PC-9 (cell line): ENCODE measurements at regions not wholly inside any gene's neighbourhood (a gene's known extent, or its start where the extent isn't known, plus 50 kb on each side); places are given as distances from the start of the nearest gene placed in this dataset.

Experiments
- BruUV-seq: library from RNA; stranded (reverse); fragments of 400-500 nt; replicated peaks from 2 replicates; lab custom pipeline; 2021; lab: Mats Ljungman, UMichigan
- CTCF ChIA-PET: fragments of 300-600 bp; sonication (Branson Sonifier 250); formaldehyde crosslinking; loops from one replicate; lab custom pipeline; 2022; ENCODE audit warnings: antibody characterized with exemption; lab: Charles Lee
- POLR2A ChIA-PET: fragments of 300-600 bp; sonication (Branson Sonifier 250); formaldehyde crosslinking; loops from one replicate; lab custom pipeline; 2022; ENCODE audit warnings: antibody characterized with exemption; ENCODE audit not compliant: unreplicated experiment; lab: Charles Lee
- DNase-seq, 2 experiments: peaks; one replicate each; pipeline versions ENCODE4 v3.0.0 to v3.0.0-alpha.2; 2015 to 2022; ENCODE audit warnings: mixed read lengths in 1 of 2
- H2AFZ ChIP-seq: fragments of 200-600 bp; sonication (generic); 2 replicates; pipeline ENCODE4 v1.8.1; 2017; ENCODE audit warnings: antibody characterized with exemption
- H3F3A ChIP-seq: fragments of 200-600 bp; sonication (generic); 2 replicates; pipeline ENCODE4 v1.8.1; 2017; ENCODE audit warnings: antibody characterized with exemption, mild to moderate bottlenecking, low read depth; ENCODE audit not compliant: insufficient read depth
- H3K27ac ChIP-seq: fragments of 200-600 bp; sonication (generic); 2 replicates; pipeline ENCODE4 v1.6.1; 2016; ENCODE audit warnings: mixed run types
- H3K27me3 ChIP-seq: fragments of 200-600 bp; sonication (generic); 2 replicates; pipeline ENCODE4 v1.6.1; 2016; ENCODE audit warnings: low read depth, mixed run types; ENCODE audit not compliant: insufficient read depth
- H3K36me3 ChIP-seq: fragments of 200-600 bp; sonication (generic); 2 replicates; pipeline ENCODE4 v1.6.1; 2016; ENCODE audit warnings: low read depth, mixed run types
- H3K4me1 ChIP-seq: fragments of 200-600 bp; sonication (generic); replicated peaks from 2 replicates; pipeline ENCODE4 v1.6.1; 2016; ENCODE audit warnings: mixed run types; ENCODE audit not compliant: insufficient read depth
- H3K4me2 ChIP-seq: fragments of 200-600 bp; sonication (generic); 2 replicates; pipeline ENCODE4 v1.6.1; 2017; ENCODE audit warnings: mixed run types
- H3K4me3 ChIP-seq: fragments of 200-600 bp; sonication (generic); 2 replicates; pipeline ENCODE4 v1.6.1; 2016; ENCODE audit warnings: mixed run types
- H3K79me2 ChIP-seq: fragments of 200-600 bp; sonication (generic); 2 replicates; pipeline ENCODE4 v1.6.1; 2017; ENCODE audit warnings: low read depth, mixed run types
- H3K9me2 ChIP-seq: fragments of 200-600 bp; sonication (generic); 2 replicates; pipeline ENCODE4 v1.8.1; 2017; ENCODE audit warnings: mild to moderate bottlenecking; ENCODE audit not compliant: insufficient read depth
- H3K9me3 ChIP-seq: fragments of 200-600 bp; sonication (generic); 2 replicates; pipeline ENCODE4 v1.8.1; 2016; ENCODE audit warnings: low read depth; ENCODE audit not compliant: insufficient read depth
- H4K20me1 ChIP-seq: fragments of 200-600 bp; sonication (generic); 2 replicates; pipeline ENCODE4 v1.8.1; 2017; ENCODE audit not compliant: insufficient read depth
- CTCF ChIP-seq: fragments of 200-600 bp; sonication (generic); conservative IDR thresholded peaks from 2 replicates; pipeline ENCODE4 v1.6.1; 2017; ENCODE audit warnings: mixed run types, antibody characterized with exemption, mild to moderate bottlenecking, moderate library complexity
- EZH2 ChIP-seq: fragments of 200-600 bp; sonication (generic); IDR thresholded peaks from 2 replicates; pipeline ENCODE4 v1.8.0; 2017; ENCODE audit warnings: antibody characterized with exemption, low read depth
- intact Hi-C: fragments of 100-400 bp; cut with micrococcal nuclease; formaldehyde crosslinking; loops from one replicate; pipeline ENCODE4 v1.10.0; 2022; ENCODE audit not compliant: unreplicated experiment

GRCh38 chr3:4078903-4079302 is 224.3 kb upstream of the SETMAR start:
- ChIA-PET POLR2A (no interaction called here), CTCF (no interaction called here)
- intact Hi-C loops: no loop called here
- Histone ChIP-seq H2AFZ (no peak overlapping the region), H3K27ac (no peak overlapping the region), H3K9me2 (no peaks in the 10 kb centered on the region), H3K4me3 (no peak overlapping the region), H3K9me3 (no peaks in the 10 kb centered on the region), H3K79me2 (no peaks in the 10 kb centered on the region), H3K27me3 (no peaks in the 10 kb centered on the region), H3K36me3 (no peaks in the 10 kb centered on the region), H3F3A (no peaks in the 10 kb centered on the region), H3K4me1 (no peaks in the 10 kb centered on the region), H3K4me2 (no peak overlapping the region), H4K20me1 (no peaks in the 10 kb centered on the region)
- no peak for DNase-seq
- no TSS peak for BruUV-seq
- TF ChIP-seq CTCF (no peak), EZH2 (no peak)

GRCh38 chr3:4079339-4080195 is 223.6 kb upstream of the SETMAR start:
- no TSS peak for BruUV-seq
- H3K4me2 ChIP-seq: no peak overlapping the region
- H3K9me3 ChIP-seq: no peaks in the 10 kb centered on the region
- DNase-seq: no peak
- H3K4me1 ChIP-seq: no peaks in the 10 kb centered on the region
- H3F3A ChIP-seq: no peaks in the 10 kb centered on the region
- ChIA-PET POLR2A (no interaction called here), CTCF (no interaction called here)
- H2AFZ ChIP-seq: no peak overlapping the region
- no peaks in the 10 kb centered on the region for H3K27me3 ChIP-seq
- H3K79me2 ChIP-seq: no peaks in the 10 kb centered on the region
- H3K9me2 ChIP-seq: no peaks in the 10 kb centered on the region
- H4K20me1 ChIP-seq: no peaks in the 10 kb centered on the region
- no peaks in the 10 kb centered on the region for H3K36me3 ChIP-seq
- no peak overlapping the region for H3K4me3 ChIP-seq
- intact Hi-C loops: no loop called here
- TF ChIP-seq CTCF: no peak
- no peak for TF ChIP-seq EZH2
- no peak overlapping the region for H3K27ac ChIP-seq

- Histone ChIP-seq H3F3A (no peaks in the 10 kb centered on the region), H3K9me3 (no peaks in the 10 kb centered on the region), H3K27me3 (no peaks in the 10 kb centered on the region), H3K4me3 (no peak overlapping the region), H2AFZ (no peak overlapping the region), H4K20me1 (no peaks in the 10 kb centered on the region), H3K4me1 (no peaks in the 10 kb centered on the region), H3K79me2 (no peaks in the 10 kb centered on the region), H3K4me2 (no peak overlapping the region), H3K27ac (no peak overlapping the region), H3K9me2 (no peaks in the 10 kb centered on the region), H3K36me3 (no peaks in the 10 kb centered on the region)
- POLR2A ChIA-PET: no interaction called here
- TF ChIP-seq EZH2 (no peak), CTCF (no peak)
- intact Hi-C loops: no loop called here
- no TSS peak for BruUV-seq
- DNase-seq: no peak
- CTCF ChIA-PET: interaction anchor here (0.6 kb wide), 1 partner anchor 24 kb away, joined by 4 read pairs; no protein-coding TSS in a partner anchor
These were observed 219.7 kb upstream of the SETMAR start for GRCh38 chr3:4083225-4084015.
